GM21367 (cell line): ENCODE measurements at regions not wholly inside any gene's neighbourhood (a gene's known extent, or its start where the extent isn't known, plus 50 kb on each side); places are given as distances from the start of the nearest gene placed in this dataset.

Experiments
- ATAC-seq: cut with Tn5 transposase; IDR thresholded peaks from one replicate; pipeline ENCODE4 v1.9.1; 2021; ENCODE audit not compliant: unreplicated experiment

DNA sequence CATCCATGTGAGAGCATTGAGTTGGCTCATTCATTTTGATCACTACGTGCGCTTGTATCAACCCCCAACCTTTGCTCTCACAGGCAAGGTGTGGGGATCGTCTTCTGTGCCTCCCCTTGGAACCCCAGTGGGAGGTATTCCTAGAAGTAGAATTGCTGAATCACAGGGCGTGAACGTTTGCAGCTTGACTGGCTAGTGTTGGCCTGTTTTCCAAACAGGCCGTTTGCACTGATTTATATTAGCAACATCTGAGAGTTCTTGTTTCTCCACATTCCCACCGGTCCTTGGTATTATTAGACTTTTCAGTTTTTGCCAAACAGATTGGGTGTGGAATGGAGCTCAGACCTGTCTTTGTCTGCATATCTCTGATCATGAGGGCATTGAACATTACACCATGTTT lies 288.6 kb upstream of the PWP1 start:
- no peak for ATAC-seq

DNA sequence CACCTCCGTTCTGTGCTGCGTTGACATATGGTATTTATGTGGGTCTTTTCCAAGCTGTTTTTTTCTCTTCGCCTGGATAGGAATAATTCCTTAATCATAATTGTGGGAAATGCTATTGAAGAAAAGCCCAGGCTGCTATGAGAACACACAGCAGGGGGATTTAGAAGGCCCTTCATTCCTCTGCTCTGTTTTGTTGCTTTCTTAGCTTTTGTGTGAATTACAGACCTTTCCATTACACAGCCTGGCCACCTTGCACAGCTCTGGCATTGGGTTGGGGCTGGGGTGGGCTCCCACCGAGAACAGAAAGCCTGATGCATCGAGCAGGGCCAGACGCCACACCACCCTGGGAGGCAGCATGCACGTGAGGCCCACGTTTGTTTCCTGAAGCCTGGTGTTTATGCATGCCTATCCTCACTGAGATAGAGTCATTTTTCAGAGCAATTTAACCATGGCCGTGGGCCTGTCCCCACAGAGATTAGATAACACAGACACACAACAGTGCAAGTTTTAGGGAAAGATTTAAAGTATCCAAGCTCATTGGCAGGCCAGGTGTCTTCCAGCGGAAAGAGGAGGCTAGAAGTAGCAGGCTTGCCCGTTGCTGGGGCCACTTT lies 287.6 kb upstream of the PWP1 start:
- no peak for ATAC-seq

DNA sequence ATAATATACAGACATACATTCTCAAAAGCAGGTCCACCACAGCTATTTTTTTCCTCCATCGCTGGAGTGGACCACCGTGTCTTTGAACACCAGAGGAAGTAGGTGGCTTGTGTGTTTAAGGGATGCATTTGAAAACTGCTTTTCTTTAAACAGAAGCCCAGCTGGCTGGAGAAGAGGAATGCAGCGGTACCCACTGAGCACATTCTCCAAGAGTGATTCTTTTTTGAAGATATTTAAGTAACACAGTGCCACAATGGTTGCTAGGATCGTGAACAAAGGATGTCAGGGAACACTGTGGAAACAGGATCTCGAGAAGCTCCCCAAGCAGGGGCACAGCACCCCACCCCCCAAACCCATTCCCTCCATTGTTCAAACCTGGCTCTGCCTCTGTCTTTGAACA lies 286.6 kb upstream of the PWP1 start:
- ATAC-seq = no peak

DNA sequence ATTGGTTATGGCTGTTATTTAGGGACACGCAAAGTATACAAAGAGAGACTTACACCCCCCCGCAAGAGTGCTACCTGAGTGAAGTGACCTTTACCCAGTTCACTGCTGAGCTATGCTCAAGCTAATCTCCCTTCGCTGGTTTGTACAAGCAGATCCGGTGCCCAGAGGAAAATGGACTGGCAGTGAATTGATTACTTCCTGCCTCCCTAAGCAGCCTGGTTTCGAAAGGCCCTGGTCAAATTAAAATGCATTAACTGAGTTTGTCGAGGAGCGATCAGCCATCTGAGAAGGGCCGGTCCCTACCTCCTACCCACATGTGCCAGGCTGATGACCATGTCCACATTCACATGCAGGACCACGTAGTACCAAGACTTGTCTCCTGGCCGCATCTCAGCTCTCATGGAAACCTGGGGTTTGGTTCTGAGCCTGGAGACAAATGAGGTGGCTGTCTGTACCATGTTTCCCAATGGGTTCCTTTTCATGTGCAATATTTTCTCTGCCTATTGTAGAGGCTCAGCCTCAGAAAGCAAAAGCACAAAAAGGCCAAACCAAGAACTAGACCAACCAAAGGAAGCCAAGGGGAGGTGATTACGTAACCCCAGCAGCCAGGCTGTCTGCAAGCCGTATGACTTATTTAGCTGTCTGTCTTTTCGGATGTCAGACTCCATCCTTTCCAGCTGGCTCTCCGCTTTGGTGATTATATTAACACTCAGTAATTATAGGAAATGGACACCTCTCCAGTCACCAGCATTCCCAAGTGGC lies 284.7 kb upstream of the PWP1 start:
- no peak for ATAC-seq

DNA sequence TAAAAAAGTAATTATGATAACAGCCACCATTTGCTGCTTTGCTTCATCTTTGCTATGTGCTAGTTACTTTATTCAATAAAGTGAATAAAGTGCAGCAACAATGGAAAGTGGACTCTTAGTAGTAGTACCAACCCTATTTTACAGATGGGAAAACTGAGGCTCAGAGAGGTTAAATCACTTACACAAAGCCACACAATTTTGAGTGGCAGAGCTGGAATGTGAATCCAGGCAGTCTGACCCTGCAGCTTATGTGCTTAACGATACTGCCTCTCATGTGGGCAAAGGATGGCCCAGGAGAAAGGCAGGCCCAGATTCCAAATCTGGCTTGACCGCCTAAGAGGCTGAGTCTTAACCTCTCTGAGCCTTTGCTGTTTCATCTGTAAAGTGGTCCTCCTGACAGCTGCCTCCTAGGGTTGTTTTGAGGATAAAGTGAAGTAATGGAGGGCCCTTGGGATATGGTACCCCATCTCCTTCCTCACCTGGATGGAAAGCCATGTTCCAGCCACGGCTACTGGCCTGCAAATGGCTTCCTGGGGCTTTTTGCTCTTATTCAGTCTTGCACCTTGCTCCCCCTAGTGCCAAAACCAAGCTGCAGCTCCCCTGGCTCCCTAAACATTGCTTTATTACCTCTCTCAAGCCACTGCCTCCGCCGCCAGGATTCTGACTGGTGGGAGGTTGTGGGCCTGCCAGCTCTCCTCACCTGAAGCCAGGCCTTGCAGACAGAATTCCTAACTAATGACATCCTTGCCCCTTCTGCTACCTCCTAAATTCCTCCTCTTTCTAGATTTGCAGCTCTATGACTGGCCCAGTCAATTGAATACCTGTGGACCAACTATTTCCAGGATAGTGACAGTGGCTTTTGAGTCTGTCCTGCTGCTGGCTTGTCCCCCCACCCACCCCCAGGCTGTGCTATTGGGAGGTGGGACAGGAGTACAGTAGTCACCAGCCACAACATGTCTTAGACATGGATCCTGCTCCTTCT lies 283.3 kb upstream of the PWP1 start:
- ATAC-seq = no peak

DNA sequence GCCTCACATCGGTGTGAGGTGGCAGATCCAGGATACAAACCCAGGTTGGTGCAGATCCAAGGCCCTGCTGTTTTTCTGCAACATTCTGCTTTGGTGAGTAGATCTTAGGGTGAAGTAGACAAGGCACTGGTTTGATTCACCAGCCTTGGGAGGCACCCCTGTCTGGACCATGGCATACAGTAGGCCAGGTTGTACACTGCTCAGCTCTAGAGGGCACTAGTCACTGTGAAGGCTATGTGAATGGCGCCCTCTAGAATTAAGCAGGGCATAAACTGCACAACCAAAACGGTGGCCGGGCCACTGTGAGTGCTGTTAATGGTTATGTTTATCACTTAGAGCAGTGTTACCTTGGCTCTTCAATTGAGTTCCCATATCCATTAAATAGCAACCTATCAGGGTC lies 280.6 kb upstream of the PWP1 start:
- no peak for ATAC-seq

DNA sequence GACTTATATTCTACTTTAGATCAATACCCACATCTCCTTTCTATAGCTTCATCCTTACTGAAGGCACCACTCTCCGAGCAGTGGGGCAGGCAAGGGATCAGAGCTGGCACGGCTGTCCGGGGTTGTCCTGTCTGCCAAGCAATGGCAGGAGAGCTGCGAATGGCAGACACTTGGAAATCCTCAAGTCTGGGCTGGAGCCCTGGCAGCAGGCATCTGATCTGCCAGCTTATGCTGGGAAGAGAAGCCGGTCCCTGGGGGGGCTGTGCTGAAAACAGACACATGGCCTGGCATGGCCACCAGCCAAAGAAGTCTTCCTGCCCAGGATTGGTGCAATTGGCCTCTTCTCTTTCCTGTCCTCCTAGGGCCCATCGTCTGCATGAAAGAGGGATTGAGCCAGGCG lies 280.2 kb upstream of the PWP1 start:
- no peak for ATAC-seq

DNA sequence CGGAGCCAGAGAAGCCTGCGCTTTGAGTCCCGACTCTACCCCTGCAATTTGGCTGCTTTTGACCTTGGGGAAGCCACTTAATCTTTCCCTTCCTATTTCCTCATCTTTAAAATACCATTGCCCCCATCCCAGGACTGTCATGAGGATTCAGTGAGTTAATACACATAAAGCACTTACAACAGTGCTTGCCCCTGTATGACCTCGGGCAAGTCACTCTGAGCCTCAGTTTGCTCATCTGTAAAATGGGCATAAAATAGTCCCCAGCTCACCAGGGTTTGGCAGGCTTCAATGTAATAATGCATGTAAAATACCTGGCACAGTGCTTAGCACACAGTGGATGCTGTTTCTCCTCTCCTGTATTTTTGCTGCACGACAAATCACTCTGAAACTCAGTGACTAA lies 278.7 kb upstream of the PWP1 start:
- no peak for ATAC-seq

DNA sequence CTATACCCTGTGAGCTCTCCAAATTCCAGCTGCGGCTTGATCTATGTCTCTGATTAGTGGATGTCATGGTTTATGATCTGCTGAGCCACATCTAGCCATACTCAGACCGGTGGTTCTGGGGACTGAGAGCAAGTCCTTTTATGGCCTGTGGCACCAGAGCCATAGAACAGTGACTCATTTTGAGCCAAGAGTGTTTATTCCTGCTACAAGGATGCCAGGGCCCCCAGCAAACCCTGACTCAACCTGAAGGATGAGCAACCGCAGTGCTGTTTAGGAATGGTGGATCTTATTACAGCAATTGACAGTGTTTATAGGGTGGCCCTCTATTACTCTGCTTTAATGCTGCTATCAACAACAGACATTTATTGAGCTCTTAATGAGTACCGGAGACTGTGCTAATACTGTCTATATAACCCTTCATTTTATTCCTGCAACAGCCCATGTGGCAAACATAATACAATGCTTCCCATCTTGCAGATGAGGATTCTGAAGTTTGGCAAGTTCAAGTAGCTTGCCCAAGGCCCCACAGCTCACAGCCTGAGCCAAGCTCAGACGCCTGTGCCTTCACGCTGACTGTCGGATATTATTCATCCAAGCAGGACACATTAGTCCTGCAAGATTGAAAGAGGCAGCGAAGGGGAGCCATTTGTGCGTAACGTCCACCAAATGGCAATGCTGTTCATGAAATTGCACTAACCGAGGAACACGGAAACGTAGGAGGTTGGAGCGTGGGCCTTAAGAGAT lies 273.6 kb upstream of the PWP1 start:
- no peak for ATAC-seq

DNA sequence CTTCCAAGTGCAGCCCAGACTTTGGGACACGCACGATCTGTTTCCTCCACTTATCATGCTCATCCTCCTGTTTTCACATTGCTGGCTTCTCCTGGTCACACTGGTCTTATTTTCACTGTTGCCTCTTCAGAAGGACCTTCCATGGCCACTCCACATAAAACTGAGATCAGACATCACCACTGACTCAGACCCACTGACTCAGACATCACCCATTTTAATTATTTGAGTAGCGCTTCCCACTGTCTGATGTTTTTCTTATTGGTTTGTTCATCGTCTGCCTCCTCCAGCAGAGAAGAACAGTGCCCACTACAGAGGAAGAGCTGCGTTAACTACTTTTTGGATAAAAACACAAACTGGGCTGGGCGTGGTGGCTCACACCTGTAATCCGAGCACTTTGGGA lies 270.5 kb upstream of the PWP1 start:
- ATAC-seq = no peak

DNA sequence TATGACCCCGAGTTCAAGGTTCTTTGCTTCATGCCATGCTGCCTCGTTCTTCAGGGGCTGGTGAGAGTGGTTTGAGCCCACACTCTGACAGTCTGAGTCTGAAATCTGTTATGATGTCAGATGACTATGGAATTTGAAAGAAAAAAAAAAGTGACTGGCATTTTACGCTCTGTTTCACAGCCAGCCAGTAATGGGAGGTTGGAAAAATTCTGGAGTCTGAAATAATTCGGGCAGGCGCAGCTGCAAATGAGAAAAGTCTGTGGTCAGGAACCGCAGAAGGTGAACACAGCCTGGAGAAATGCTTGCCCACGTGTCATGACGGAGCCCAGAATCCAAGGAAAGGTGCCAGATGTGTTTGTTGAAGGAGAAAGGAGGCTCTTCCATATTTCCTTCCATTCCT lies 269.8 kb upstream of the PWP1 start:
- ATAC-seq = no peak

DNA sequence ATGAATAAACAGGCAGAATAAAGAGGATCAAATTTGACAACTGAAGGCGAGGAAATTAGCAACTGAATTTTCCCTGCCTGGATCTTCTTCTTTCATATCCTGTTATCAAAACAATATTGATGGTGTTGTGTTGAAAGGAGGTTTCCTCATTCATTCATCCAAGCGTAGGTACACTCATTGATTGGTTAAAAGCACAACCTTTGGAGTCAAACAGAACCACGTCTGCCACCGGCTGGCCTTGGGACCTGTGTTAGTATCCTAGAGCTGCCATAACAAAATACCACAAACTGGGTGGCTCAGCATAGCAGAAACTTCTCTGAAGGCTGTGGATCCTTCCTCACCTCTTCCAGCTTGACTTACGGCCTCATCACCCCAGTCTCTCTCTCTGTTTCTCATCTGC lies 268.6 kb upstream of the PWP1 start:
- ATAC-seq = no peak

DNA sequence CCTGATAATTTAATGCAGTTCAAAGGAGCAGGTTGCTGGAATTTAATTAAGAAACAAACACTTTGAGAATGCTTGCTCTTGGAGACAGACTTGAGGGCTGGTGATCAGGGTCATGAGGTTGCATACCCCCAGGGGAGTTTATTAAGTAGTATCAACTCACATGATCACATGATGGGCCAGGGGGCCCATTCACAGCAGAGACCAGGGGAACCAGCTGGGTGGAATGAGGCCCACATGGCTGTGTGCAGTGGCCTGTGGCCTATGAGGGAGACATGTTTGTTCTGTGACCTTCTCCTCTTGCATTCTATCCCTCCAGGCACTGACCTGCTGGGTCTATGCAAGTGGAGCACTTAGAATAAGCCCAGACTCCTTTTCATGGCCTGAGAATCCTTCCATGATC lies 266.6 kb upstream of the PWP1 start:
- ATAC-seq = no peak

DNA sequence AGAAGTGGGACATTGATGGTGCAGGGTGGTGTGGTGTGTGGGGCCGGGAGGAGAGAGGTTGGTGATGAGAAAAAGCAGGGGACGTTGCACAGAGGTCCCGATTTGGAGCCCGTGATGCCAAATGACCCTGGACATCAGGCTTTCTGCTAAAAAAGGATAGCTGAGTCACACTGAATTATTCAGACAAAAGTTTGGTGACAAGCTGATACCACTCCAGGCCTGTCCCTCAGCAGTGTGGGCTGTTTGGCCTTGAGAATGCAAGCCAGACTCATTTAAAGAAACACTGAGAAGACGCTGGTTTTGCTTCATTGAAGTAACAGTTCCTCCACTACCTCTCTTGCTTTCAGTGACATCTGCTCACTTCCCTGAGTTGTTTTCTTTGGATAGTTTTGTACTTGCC lies 262.1 kb upstream of the PWP1 start:
- no peak for ATAC-seq

DNA sequence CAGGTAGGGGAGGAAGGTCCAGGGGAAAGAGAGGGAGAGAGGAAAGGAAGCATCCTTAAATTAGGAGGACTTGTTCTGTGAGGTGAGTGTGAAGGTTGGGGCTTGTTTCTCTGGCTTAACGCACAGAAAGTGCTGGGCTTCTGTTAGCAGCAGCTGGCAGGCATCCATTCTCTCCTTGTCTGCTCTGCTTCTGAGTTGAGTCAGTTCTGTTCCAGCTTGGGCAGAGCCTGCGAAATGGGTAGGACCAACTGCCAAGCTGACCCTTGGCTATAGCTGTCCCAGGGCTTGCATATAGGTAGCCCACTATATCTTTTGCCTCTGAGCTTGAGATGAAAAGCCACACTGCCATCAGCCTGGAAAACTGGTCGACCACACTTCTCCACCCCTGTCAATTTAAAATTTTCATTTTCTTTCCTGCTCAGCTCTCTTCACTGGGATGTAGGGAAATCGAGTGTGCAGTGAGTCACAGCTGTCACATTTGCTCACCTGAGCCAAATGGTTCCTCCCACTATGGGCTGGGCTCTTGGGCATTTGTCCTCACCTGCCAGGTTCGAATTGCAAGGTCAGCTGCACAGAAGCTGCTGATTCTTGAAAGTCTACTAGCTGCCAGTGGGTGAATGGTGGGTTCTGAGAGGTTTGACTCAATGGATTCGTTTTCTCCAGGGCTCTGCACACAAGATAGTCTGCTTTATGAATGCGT lies 256.4 kb upstream of the PWP1 start:
- ATAC-seq = no peak

DNA sequence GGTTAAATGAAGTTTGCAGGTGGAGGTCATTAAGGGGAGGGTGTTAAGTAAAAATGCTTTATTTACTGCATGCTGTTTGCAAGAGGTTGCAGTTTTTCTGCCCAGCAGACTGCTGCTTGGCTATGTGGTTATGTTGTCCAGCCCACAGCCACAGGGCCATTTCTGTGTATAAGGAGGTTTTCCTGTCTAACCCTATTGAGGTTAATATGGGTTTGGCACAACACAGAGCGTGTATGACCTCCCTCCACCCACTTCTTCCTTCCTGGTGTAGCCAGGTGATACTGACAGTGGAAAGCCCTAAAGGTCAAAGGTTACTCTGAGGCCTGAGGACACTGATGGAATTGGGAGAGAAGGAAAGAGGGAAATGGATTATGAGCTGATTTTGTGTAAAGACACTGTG lies 253.7 kb upstream of the PWP1 start:
- no peak for ATAC-seq

DNA sequence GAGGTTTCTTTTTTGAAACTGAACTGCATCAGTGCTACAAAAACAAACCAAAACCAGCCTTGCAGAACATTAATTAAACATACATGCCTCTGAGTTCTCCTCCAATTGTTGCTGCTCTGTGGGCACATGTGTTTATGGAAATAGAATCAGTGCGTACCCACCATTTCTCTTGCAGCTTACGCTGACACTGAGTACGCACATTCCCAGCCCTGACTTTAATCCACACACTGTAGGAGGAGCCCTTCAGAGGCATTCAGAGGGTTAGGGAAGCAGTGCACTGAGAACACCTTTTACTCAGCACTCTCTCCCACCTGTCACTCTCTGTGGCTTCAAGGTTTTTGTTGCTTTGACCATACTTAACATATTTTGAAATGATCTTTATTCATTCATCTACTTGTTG lies 250.5 kb upstream of the PWP1 start:
- no peak for ATAC-seq

DNA sequence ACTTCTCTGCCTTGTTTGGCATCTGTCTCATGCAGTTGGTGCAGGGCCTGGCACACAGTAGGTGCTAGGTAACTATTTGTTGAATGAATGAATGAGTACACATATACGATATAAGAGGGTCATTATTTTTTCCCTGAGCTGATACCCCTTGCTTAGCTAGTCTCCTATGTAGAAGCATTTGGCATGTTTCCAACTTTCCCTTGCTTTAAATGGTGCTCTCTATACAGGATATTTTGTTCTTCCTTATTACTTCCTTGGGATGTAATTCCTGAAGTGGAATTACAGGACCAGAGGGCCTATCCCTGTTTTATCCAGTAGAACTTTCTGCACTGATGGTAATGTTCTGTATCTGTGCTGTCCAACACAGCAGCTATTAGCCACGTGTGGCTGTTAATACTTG lies 250.1 kb upstream of the PWP1 start:
- no peak for ATAC-seq

DNA sequence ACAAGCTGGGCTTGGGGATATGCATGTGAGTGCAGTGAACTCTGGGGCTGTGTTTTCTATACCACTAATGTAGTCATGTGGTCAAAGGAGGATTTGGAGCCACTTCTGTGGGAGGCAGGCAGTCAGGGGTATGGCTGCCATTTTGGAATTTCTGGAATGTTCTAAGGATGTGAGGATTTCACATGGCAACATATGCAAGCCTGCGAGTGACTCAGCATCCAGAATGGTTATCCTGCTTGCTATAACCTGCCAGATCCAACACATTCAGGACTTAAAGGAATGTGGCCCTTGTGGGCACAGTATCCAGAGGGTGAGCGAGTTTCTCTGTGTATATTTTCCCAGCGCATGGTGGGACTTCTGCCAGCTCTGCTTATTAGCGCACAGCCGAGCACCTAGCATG lies 249.2 kb upstream of the PWP1 start:
- ATAC-seq = no peak

DNA sequence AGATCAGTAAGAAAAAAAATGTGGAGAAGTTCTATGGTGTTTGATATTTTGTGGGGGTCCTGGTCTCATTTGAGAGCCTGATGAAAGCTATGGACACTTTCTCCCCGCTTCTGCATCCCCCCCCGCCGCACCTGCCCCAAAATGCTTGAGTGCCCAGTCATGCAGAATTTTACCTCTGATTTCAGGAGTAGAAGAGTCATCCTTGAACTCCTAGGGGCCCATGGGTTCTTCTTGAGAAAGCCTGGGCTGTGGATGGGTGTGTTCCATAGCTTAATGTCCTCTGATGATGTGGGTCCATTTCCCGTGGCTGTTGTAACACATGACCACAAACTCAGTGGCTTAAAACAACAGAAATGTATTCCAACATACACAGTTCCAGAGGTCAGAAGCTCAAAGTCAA lies 248.8 kb upstream of the PWP1 start:
- no peak for ATAC-seq

DNA sequence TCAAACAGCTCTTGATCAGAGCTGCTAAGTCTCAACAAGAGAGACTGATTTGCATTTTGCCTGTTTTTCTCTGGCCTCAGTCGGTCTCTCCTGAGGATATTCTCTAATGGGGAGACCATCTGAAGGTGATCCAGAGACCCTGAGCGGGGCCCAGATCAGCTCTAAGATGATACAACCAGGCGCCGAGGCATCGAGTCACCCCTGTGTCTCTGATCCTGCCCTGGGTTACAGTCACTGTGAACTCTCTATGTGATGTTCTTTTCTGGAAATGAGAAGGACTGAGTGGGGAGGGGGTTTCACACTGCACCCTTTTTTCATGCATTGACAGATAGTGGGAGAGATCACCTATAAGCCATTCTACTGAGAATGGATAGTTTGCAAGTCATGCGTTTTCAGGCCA lies 247.6 kb upstream of the PWP1 start:
- no peak for ATAC-seq
